Prostate gland (tissue), 2 donors: ENCODE measurements at regions not wholly inside any gene's neighbourhood (a gene's known extent, or its start where the extent isn't known, plus 50 kb on each side); places are given as distances from the start of the nearest gene placed in this dataset.

ENCODE experiments used
- CTCF ChIP-seq, 4 experiments: fragments of 200-600 bp in 2 of 4; fragments of 450-650 bp in 2 of 4; sonication (generic) in 2 of 4; IDR thresholded peaks; 1 replicate in 3 of 4; 2 replicates in 1 of 4; pipeline ENCODE4 v1.5.1; 2016 to 2019; ENCODE audit warnings: antibody characterized with exemption in 4 of 4, mild to moderate bottlenecking in 2 of 4, moderate library complexity in 2 of 4
- POLR2AphosphoS5 ChIP-seq: sonication (generic); formaldehyde crosslinking; IDR thresholded peaks from one replicate; pipeline ENCODE4 v1.6.1; 2017; ENCODE audit warnings: antibody characterized with exemption

DNA sequence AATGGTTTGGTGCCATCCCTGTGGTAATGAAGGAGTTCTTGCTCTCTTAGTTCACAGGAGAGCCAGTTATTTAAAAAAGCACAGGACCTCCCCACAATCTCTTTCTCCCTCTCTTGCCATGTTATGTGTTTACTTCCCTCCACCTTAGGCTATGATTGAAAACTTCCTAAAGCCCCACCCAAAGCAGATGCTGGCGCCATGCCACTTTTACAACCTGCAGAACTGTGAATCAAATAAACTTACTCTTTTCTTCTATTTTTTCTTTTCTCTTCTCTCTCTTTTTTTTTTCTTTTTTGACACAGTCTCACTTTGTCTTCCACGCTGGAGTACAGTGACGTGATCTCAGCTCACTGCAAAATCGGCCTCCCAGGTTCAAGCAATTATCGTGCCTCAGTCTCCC lies 508.4 kb upstream of the EPHA7 start:
- TF ChIP-seq CTCF (IDR thresholded peaks at IDR 0.05) (no peak), POLR2AphosphoS5 (no peak)
